Right atrium auricular region (tissue), 2 donors: ENCODE measurements at regions not wholly inside any gene's neighbourhood (a gene's known extent, or its start where the extent isn't known, plus 50 kb on each side); places are given as distances from the start of the nearest gene placed in this dataset.

Experiments
- DNase-seq: peaks from one replicate; pipeline ENCODE4 v3.0.0-alpha.2; 2019; ENCODE audit warnings: low spot score
- H3K27ac ChIP-seq, 2 donors: fragments of 200-600 bp; sonication (generic); 1 replicate in 1 of 2; 2 replicates in 1 of 2; pipeline ENCODE4 v1.5.1; 2016 to 2019
- H3K27me3 ChIP-seq, 2 donors: fragments of 200-600 bp; sonication (generic); one replicate each; pipeline versions ENCODE4 v1.5.1 to v1.6.0; 2017 to 2019
- H3K36me3 ChIP-seq: fragments of 200-600 bp; sonication (generic); one replicate; pipeline ENCODE4 v1.5.1; 2016
- H3K4me1 ChIP-seq, 2 donors: fragments of 200-600 bp; sonication (generic); one replicate each; pipeline versions ENCODE4 v1.5.1 to v1.6.0; 2017 to 2019
- H3K4me3 ChIP-seq, 2 donors: fragments of 200-600 bp; sonication (generic); 1 replicate in 1 of 2; 2 replicates in 1 of 2; pipeline ENCODE4 v1.5.1; 2017 to 2019; ENCODE audit warnings: mild to moderate bottlenecking in 1 of 2, moderate library complexity in 1 of 2
- H3K9me3 ChIP-seq, 2 donors: fragments of 200-600 bp; sonication (generic); one replicate each; pipeline ENCODE4 v1.5.1; 2019
- CTCF ChIP-seq, 2 donors: fragments of 200-600 bp; sonication (generic); IDR thresholded peaks; one replicate each; pipeline ENCODE4 v1.5.1; 2019; ENCODE audit warnings: antibody characterized with exemption in 2 of 2

GRCh38 chr2:180705122-180705521 lies 275.3 kb upstream of the UBE2E3 start:
- no peaks in the 10 kb centered on the region for H3K36me3 ChIP-seq
- no peak overlapping the region for H3K4me3 ChIP-seq
- no peak for TF ChIP-seq CTCF (IDR thresholded peaks at IDR 0.05)
- no peaks in the 10 kb centered on the region for H3K9me3 ChIP-seq
- no peak for DNase-seq
- H3K27ac ChIP-seq, result no peak overlapping the region
- no peaks in the 10 kb centered on the region for H3K4me1 ChIP-seq
- no peaks in the 10 kb centered on the region for H3K27me3 ChIP-seq

GRCh38 chr2:180699657-180700361 lies 280.6 kb upstream of the UBE2E3 start:
- no peaks in the 10 kb centered on the region for H3K9me3 ChIP-seq
- no peaks in the 10 kb centered on the region for H3K4me1 ChIP-seq
- H3K36me3 ChIP-seq, result no peaks in the 10 kb centered on the region
- H3K27ac ChIP-seq, result no peak overlapping the region
- TF ChIP-seq CTCF (IDR thresholded peaks at IDR 0.05), result no peak
- H3K4me3 ChIP-seq, result no peak overlapping the region
- H3K27me3 ChIP-seq, result no peaks in the 10 kb centered on the region
- DNase-seq, result no peak

GRCh38 chr2:180698668-180699067 lies 281.7 kb upstream of the UBE2E3 start:
- no peak for TF ChIP-seq CTCF (IDR thresholded peaks at IDR 0.05)
- Histone ChIP-seq H3K9me3 (no peaks in the 10 kb centered on the region), H3K4me1 (no peaks in the 10 kb centered on the region), H3K36me3 (no peaks in the 10 kb centered on the region), H3K4me3 (no peak overlapping the region), H3K27ac (no peak overlapping the region), H3K27me3 (no peaks in the 10 kb centered on the region)
- no peak for DNase-seq

- Histone ChIP-seq H3K36me3 (no peaks in the 10 kb centered on the region), H3K27ac (no peak overlapping the region), H3K4me3 (no peak overlapping the region), H3K27me3 (no peaks in the 10 kb centered on the region), H3K4me1 (no peaks in the 10 kb centered on the region), H3K9me3 (no peaks in the 10 kb centered on the region)
- TF ChIP-seq CTCF (IDR thresholded peaks at IDR 0.05), result no peak
- DNase-seq, result no peak
Observed at GRCh38 chr2:180695586-180696401, 284.6 kb upstream of the UBE2E3 start.

DNA sequence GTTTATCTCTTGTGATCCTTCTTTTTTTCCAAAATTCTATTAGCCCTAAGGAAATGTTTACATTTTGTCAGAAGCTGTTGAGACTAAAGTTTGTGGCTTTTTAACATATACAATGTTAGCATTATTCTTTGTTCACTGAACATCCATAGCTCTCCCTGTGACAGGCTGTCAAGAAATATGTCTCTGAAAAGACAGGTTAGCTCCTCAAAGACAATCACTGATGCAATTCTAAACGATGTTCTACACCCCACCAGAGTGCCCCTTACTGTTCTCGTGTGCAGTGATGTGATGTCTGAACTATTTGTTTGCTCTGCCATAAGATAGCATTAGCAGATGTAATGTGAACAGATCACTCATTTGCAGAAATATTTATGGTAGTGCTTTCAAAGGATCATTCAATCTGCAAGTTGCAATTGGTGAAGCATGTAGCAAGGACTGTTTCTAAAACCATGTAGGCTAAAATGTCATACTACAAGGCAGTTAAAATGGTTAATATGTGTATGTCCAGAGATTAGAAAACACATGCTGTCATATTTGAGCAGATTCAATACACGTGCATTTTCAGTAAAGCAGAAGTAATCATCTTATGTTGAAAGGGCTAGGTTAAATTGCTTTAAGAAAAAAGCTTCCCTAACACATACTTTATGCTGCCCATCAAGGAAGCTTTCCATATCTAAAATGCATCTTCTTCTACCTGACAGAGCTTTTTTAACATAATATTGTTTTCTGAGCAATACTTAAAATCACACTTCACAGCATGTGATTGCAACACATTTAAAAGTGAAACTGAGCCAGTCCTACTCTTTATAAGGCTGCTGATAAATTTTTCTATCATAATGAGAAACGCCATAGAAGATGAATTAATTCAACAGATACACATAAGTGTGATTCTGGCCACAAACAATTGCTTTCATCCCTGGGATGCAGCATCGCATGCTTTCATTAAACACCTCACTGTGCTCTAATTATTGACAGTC lies 285.7 kb upstream of the UBE2E3 start:
- DNase-seq, result no peak
- Histone ChIP-seq H3K4me1 (no peaks in the 10 kb centered on the region), H3K27me3 (no peaks in the 10 kb centered on the region), H3K36me3 (no peaks in the 10 kb centered on the region), H3K9me3 (no peaks in the 10 kb centered on the region), H3K4me3 (no peak overlapping the region), H3K27ac (no peak overlapping the region)
- no peak for TF ChIP-seq CTCF (IDR thresholded peaks at IDR 0.05)
